Lower leg skin (tissue), 4 donors: ENCODE measurements at regions not wholly inside any gene's neighbourhood (a gene's known extent, or its start where the extent isn't known, plus 50 kb on each side); places are given as distances from the start of the nearest gene placed in this dataset.

ENCODE experiments used
- DNase-seq, 2 donors: peaks; one replicate each; pipeline ENCODE4 v3.0.0-alpha.2; 2019; ENCODE audit warnings: low spot score in 2 of 2
- H3K4me3 ChIP-seq: fragments of 200-600 bp; sonication (generic); 2 replicates; pipeline ENCODE4 v1.5.1; 2017; ENCODE audit warnings: mild to moderate bottlenecking, low read depth; ENCODE audit not compliant: poor library complexity, severe bottlenecking
- CTCF ChIP-seq, 3 donors: fragments of 450-650 bp; IDR thresholded peaks; one replicate each; pipeline ENCODE4 v1.5.1; 2016; ENCODE audit warnings: antibody characterized with exemption in 3 of 3, mild to moderate bottlenecking in 3 of 3, moderate library complexity in 2 of 3
- POLR2A ChIP-seq, 2 donors: fragments of 450-650 bp; IDR thresholded peaks; one replicate each; pipeline ENCODE4 v1.6.1; 2016 to 2017; ENCODE audit warnings: antibody characterized with exemption in 2 of 2, mild to moderate bottlenecking in 1 of 2, moderate library complexity in 1 of 2
- WGBS, 2 donors: methylation state at CpG; one replicate each; pipeline ENCODE4 v1.1.5; 2018; 5-methylcytosine and 5-hydroxymethylcytosine counted together
- intact Hi-C: fragments of 100-400 bp; cut with DNase I; formaldehyde crosslinking; loops from one replicate; pipeline ENCODE4 v1.15.0; 2023; ENCODE audit warnings: low total_unique reads

- no peak for DNase-seq
- no peak for TF ChIP-seq CTCF (IDR thresholded peaks at IDR 0.05)
- TF ChIP-seq POLR2A (IDR thresholded peaks at IDR 0.05) = no peak
- no peak overlapping the region for H3K4me3 ChIP-seq
- intact Hi-C loops = no loop called here
- 37 to 38% methylated on average over 2 of the region's 2 CpGs for WGBS, 2 donors
Measured at GRCh38 chr5:29524227-29524626, 1669.3 kb upstream of the CDH6 start.

GRCh38 chr5:29518176-29518575, 1675.3 kb upstream of the CDH6 start:
- H3K4me3 ChIP-seq = no peak overlapping the region
- WGBS, 2 donors = 57 to 63% methylated on average over 2 of the region's 2 CpGs
- no peak for TF ChIP-seq POLR2A (IDR thresholded peaks at IDR 0.05)
- TF ChIP-seq CTCF (IDR thresholded peaks at IDR 0.05) = no peak
- no peak for DNase-seq
- intact Hi-C loops = no loop called here

GRCh38 chr5:29516224-29516623, 1677.3 kb upstream of the CDH6 start:
- 74 to 86% methylated on average over 2 of the region's 2 CpGs for WGBS, 2 donors
- intact Hi-C loops = no loop called here
- TF ChIP-seq CTCF (IDR thresholded peaks at IDR 0.05) (no peak), POLR2A (IDR thresholded peaks at IDR 0.05) (no peak)
- no peak for DNase-seq
- H3K4me3 ChIP-seq = no peak overlapping the region

GRCh38 chr5:29508131-29508530, 1685.4 kb upstream of the CDH6 start:
- no peak overlapping the region for H3K4me3 ChIP-seq
- no peak for TF ChIP-seq CTCF (IDR thresholded peaks at IDR 0.05)
- no peak for TF ChIP-seq POLR2A (IDR thresholded peaks at IDR 0.05)
- DNase-seq = no peak
- 93 to 99% methylated on average over 2 of the region's 2 CpGs for WGBS, 2 donors
- intact Hi-C loops = no loop called here

GRCh38 chr5:29504411-29504810, 1689.1 kb upstream of the CDH6 start:
- intact Hi-C loops = no loop called here
- DNase-seq = no peak
- 3 to 79% methylated on average over 1 of the region's 1 CpG for WGBS, 2 donors
- H3K4me3 ChIP-seq = no peak overlapping the region
- TF ChIP-seq POLR2A (IDR thresholded peaks at IDR 0.05) (no peak), CTCF (IDR thresholded peaks at IDR 0.05) (no peak)

GRCh38 chr5:29498860-29499259, 1694.6 kb upstream of the CDH6 start:
- TF ChIP-seq CTCF (IDR thresholded peaks at IDR 0.05) (no peak), POLR2A (IDR thresholded peaks at IDR 0.05) (no peak)
- intact Hi-C loops = no loop called here
- no peak overlapping the region for H3K4me3 ChIP-seq
- no peak for DNase-seq
- WGBS, 2 donors = 47 to 96% methylated on average over 4 of the region's 4 CpGs
